ENCODE measurements at regions not wholly inside any gene's neighbourhood (a gene's known extent, or its start where the extent isn't known, plus 50 kb on each side); places are given as distances from the start of the nearest gene placed in this dataset.

GRCh38 chr6:105882828-105883227 lies 203.3 kb upstream of the PRDM1 start:
- no peaks in the 10 kb centered on the region for H3K27me3 ChIP-seq
- H3K9me3 ChIP-seq: no peaks in the 10 kb centered on the region
- no peaks in the 10 kb centered on the region for H3K36me3 ChIP-seq
- TF ChIP-seq EP300 (IDR thresholded peaks at IDR 0.05; ENCODE audit: low read depth) (no peak), CTCF (IDR thresholded peaks at IDR 0.05) (no peak), POLR2A (IDR thresholded peaks at IDR 0.05) (no peak), POLR2AphosphoS5 (IDR thresholded peaks at IDR 0.05) (no peak)
- H3K27ac ChIP-seq: no peak overlapping the region
- no peak for DNase-seq
- 75 to 76% methylated on average over 1 to 2 of the region's 2 CpGs for WGBS, 2 donors (ENCODE audit: low coverage in 1 of 2)
- intact Hi-C loops (cut with DNase I; ENCODE audit: low total_unique reads) (no loop called here), in situ Hi-C loops (cut with MboI; ENCODE audit: low pct_ligation_motif_present in 1 of 4, low pct_unique_long_range_greater_than_20kb in 1 of 4, low sequenced_read_pairs in 3 of 4) (no loop called here)
- no peak overlapping the region for H3K4me3 ChIP-seq
- peaks cover 0 to 5% (median 0%) of the 10 kb centered on the region in 4 donors for H3K4me1 ChIP-seq

- TF ChIP-seq POLR2A (IDR thresholded peaks at IDR 0.05): no peak
- TF ChIP-seq EP300 (IDR thresholded peaks at IDR 0.05; ENCODE audit: low read depth): no peak
- no peak for TF ChIP-seq CTCF (IDR thresholded peaks at IDR 0.05)
- TF ChIP-seq POLR2AphosphoS5 (IDR thresholded peaks at IDR 0.05): no peak
- in situ Hi-C loops (cut with MboI; ENCODE audit: low pct_ligation_motif_present in 1 of 4, low pct_unique_long_range_greater_than_20kb in 1 of 4, low sequenced_read_pairs in 3 of 4) (no loop called here), intact Hi-C loops (cut with DNase I; ENCODE audit: low total_unique reads) (no loop called here)
- no peak overlapping the region for H3K4me3 ChIP-seq
- DNase-seq: no peak
- H3K27ac ChIP-seq: peak overlapping the region in 1 of 4 donors; percentile 4
- WGBS, 2 donors (ENCODE audit: low coverage in 1 of 2): 78 to 80% methylated on average over 1 to 2 of the region's 2 CpGs
- H3K9me3 ChIP-seq: no peaks in the 10 kb centered on the region
- H3K36me3 ChIP-seq: no peaks in the 10 kb centered on the region
- H3K4me1 ChIP-seq: peaks cover 0 to 5% (median 0%) of the 10 kb centered on the region in 4 donors
- H3K27me3 ChIP-seq: no peaks in the 10 kb centered on the region
Observed at GRCh38 chr6:105882121-105882803, 203.9 kb upstream of the PRDM1 start.

GRCh38 chr6:105881608-105882007 lies 204.5 kb upstream of the PRDM1 start:
- H3K4me3 ChIP-seq: no peak overlapping the region
- no peaks in the 10 kb centered on the region for H3K27me3 ChIP-seq
- in situ Hi-C loops (cut with MboI; ENCODE audit: low pct_ligation_motif_present in 1 of 4, low pct_unique_long_range_greater_than_20kb in 1 of 4, low sequenced_read_pairs in 3 of 4): no loop called here
- intact Hi-C loops (cut with DNase I; ENCODE audit: low total_unique reads): no loop called here
- peaks cover 0 to 5% (median 0%) of the 10 kb centered on the region in 4 donors for H3K4me1 ChIP-seq
- no peaks in the 10 kb centered on the region for H3K36me3 ChIP-seq
- H3K27ac ChIP-seq: peak overlapping the region in 1 of 4 donors; percentile 4
- H3K9me3 ChIP-seq: no peaks in the 10 kb centered on the region
- TF ChIP-seq POLR2AphosphoS5 (IDR thresholded peaks at IDR 0.05): no peak
- TF ChIP-seq EP300 (IDR thresholded peaks at IDR 0.05; ENCODE audit: low read depth): no peak
- TF ChIP-seq CTCF (IDR thresholded peaks at IDR 0.05): no peak
- no peak for TF ChIP-seq POLR2A (IDR thresholded peaks at IDR 0.05)
- DNase-seq: no peak
- 81 to 89% methylated on average over 3 of the region's 3 CpGs for WGBS, 2 donors (ENCODE audit: low coverage in 1 of 2)

GRCh38 chr6:105880030-105880492 lies 206.1 kb upstream of the PRDM1 start:
- Histone ChIP-seq H3K9me3 (no peaks in the 10 kb centered on the region), H3K36me3 (no peaks in the 10 kb centered on the region), H3K4me3 (no peak overlapping the region), H3K4me1 (peaks cover 0 to 5% (median 0%) of the 10 kb centered on the region in 4 donors), H3K27me3 (no peaks in the 10 kb centered on the region), H3K27ac (no peak overlapping the region)
- in situ Hi-C loops (cut with MboI; ENCODE audit: low pct_ligation_motif_present in 1 of 4, low pct_unique_long_range_greater_than_20kb in 1 of 4, low sequenced_read_pairs in 3 of 4): no loop called here
- 53 to 68% methylated on average over 6 to 13 of the region's 13 CpGs for WGBS, 2 donors (ENCODE audit: low coverage in 1 of 2)
- no peak for TF ChIP-seq POLR2A (IDR thresholded peaks at IDR 0.05)
- no peak for TF ChIP-seq POLR2AphosphoS5 (IDR thresholded peaks at IDR 0.05)
- TF ChIP-seq CTCF (IDR thresholded peaks at IDR 0.05): no peak
- TF ChIP-seq EP300 (IDR thresholded peaks at IDR 0.05; ENCODE audit: low read depth): no peak
- intact Hi-C loops (cut with DNase I; ENCODE audit: low total_unique reads): no loop called here
- DNase-seq: peak; percentile 31

All from transverse colon (tissue), 4 donors.